NCI-H748 (cell line): ENCODE measurements at regions not wholly inside any gene's neighbourhood (a gene's known extent, or its start where the extent isn't known, plus 50 kb on each side); places are given as distances from the start of the nearest gene placed in this dataset.
"Not testable (repeated sequence)": the region's sequence is repeated elsewhere in the genome, so short reads cannot be mapped to it uniquely, and the experiment has no call there.

Experiments used
- DNase-seq: peaks from one replicate; lab custom pipeline; 2025; ENCODE audit not compliant: unreplicated experiment; lab: John Stamatoyannopoulos, UW

GRCh38 chr6:16912756-16913155, 151.5 kb upstream of the ATXN1 start:
- no peak for DNase-seq

GRCh38 chr6:16911088-16911487, 149.8 kb upstream of the ATXN1 start:
- DNase-seq = no peak

DNA sequence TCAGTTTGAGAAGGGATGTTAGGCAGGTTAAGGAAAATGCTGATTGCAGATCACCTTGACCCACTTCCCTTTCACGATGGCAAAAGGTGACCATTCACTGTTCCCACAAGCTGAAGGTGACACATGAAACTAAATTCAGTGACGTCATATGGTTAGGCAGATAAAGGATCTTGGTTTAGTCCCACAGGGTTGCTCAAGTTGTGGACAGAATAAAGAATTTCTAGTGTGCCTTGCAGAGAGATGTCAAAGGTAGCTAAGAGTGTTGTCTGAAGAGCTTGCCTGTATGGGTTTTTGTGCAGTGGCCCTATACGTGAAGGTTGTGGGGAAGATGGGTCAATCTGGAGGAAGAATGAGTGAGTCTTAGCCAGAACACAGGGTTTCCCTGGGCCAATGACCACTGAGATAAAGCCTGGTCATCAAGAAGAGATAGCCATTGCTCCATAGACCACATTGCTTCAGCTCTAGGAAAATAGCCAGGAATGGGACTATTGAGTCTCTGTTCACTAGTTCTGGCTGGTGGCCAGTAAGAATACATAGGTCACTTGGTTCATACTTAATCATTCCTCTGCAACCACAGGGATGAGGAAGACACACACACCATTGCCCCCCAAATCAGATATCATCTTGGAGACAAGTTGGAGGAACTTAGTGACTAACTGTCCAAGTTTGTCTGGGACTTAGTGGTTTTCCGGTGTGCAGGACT, 148.5 kb upstream of the ATXN1 start:
- no peak for DNase-seq

DNA sequence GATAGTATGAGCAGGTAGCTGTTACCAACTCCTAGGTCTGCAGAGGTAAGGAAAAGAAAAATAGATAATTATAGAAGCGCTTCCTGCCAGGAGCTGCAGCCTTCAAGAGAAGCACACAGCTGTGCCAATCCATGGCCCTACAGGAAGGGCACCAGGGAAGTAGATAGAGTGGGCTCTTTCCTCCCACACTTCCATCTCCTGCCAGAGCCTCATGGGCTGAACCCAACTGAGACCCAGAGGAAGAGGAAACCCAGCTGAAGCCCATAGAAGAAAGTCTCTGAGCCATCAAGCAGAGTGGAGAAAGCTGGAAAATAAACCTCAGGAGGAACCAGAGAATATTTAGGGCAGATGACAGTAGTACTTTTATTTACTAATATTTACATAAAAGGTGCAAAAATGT, 146.7 kb upstream of the ATXN1 start:
- no peak for DNase-seq

DNA sequence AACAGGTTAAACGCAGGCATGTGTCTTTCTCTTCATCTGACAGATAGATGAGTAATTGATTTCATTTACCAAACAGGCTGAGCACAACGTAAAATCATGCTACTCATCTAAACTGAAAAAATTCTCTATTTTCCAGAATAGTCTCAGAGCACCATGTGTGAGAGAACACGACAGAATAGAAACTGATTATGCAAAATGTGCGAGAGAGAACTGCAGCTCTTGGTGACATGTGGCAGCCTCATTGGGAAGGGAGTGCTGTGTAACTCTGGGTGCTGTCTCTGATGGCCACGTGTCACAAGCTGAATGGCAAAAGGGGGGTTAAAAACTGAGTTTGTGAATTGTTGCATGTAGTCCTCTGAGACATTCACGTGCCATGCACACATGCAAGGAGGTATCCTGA, 143.7 kb upstream of the ATXN1 start:
- no peak for DNase-seq

- DNase-seq = peak; percentile 38
Observed at GRCh38 chr6:16903470-16903869, 142.2 kb upstream of the ATXN1 start.

DNA sequence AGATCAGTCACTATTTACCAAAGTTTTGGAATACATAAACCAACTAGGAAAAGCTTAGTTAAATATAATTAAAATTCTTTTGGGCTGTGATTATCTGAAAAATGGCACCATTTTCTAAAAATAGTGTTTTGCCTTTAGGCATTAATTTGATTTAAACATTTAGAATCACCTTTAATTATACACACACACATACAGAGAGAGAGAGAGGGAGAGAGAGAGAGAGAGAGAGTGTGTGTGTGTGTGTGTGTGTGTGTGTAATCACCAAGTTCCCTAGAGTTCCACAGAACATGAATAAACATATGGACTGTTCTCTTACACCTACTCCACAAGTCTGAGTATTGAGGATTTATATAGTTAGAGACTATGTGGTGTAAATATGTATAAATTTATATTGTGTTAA, 141.2 kb upstream of the ATXN1 start:
- DNase-seq = no peak

GRCh38 chr6:16901782-16902181, 140.5 kb upstream of the ATXN1 start:
- DNase-seq = peak; percentile 39

DNA sequence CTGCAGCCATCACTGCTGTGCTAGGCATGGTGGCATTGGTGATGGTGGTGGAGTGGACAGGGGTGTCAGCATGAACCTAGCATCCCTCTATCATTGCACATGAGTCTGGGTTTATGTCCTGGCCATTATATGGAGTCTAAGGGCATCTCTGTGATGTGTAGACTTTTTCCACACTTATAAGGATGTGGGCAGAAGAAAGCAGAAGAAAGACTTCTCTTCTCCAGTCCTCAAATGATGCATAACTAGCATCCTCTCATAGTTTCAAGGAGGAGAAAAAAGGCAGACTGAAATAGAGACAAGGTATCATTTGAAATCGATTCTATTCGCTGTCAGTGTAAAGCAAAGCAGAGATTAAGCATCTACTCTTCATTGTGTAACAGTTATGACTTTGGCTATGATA, 140.0 kb upstream of the ATXN1 start:
- DNase-seq = no peak

- DNase-seq = no peak
Observed at GRCh38 chr6:16898640-16899396, 137.6 kb upstream of the ATXN1 start.

DNA sequence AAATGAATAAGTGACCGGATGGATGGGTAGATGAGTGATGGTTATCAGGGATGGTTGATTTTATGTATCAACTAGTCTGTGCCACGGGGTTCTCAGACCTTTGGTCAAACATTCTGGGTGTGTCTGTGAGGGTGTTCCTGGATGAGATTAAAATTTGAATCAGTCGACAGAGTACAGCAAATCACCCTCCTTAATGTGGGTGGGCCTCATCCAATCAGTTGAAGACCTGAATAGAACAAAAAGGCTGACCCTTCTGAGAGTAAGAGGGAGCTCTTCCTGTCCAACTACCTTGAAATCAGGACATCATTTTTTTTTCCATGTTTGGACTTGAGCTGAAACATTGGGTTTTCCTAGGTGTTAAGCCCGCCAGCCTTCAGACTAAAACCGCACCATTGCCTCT, 136.4 kb upstream of the ATXN1 start:
- DNase-seq = no peak

- DNase-seq = no peak
Observed at GRCh38 chr6:16894301-16894700, 133.0 kb upstream of the ATXN1 start.

DNA sequence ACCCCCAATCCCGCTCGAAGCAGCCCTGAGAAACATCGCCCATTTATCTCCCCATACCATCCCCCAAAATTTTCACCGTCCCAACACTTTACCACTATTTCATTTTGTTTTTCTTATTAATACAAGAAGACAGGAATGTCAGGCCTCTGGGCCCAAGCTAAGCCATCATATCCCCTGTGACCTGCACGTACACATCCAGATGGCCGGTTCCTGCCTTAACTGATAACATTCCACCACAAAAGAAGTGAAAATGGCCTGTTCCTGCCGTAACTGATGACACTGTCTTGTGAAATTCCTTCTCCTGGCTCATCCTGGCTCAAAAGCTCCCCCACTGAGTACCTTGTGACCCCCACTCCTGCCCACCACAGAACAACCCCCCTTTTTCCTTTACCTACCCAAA, 129.8 kb upstream of the ATXN1 start:
- DNase-seq = not testable (repeated sequence)

DNA sequence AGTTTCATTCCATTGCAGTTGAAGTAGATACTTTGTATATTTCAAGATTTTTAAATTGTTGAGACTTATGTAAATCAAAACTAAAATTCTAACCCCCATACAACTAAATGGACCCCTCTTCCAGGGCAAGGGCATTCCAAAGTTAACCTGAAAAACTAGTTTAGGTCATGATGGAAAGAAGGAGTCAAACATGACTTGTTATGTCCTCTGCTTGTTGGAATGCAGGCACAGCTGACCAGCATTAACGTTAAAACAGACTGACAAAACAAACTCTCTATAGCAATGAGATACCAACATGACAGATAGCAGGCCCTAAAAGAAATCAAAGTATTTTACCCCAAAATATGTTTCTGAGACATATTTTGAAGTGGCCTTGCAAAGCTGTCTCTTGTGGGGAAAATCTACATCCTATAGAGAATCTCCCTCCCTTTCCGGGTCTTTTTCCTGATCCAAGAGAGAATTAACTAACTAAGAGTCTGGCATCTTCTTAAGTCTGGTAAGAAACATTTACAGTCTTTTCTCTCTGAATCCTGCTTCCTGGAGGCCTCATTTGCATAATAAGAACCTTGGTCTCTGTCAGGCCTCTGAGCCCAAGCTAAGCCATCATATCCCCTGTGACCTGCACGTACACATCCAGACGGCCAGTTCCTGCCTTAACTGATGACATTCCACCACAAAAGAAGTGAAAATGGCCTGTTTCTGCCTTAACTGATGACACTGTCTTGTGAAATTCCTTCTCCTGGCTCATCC, 124.3 kb upstream of the ATXN1 start:
- no peak for DNase-seq

- DNase-seq = no peak
Observed at GRCh38 chr6:16884526-16884925, 123.3 kb upstream of the ATXN1 start.

- no peak for DNase-seq
Observed at GRCh38 chr6:16883414-16883813, 122.2 kb upstream of the ATXN1 start.

DNA sequence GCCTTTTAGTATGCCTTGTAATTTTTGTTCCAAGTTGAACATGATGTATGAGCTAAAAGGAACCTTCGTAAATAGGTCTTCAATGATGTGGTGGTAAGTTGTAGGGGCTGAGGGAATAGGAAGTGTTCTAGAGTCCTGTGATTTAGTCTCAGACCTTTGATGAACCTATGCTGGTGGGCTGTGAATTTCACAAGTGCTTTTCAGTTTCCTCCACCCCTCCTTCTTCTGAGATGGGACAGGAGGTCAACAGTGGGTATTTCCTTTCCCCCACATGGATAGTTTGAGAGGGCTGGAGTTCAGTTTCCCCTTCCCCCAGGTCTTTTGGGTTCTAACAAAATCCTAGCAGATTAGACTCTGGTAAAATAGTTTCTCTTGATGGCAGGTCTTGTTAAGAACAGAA, 121.0 kb upstream of the ATXN1 start:
- no peak for DNase-seq

DNA sequence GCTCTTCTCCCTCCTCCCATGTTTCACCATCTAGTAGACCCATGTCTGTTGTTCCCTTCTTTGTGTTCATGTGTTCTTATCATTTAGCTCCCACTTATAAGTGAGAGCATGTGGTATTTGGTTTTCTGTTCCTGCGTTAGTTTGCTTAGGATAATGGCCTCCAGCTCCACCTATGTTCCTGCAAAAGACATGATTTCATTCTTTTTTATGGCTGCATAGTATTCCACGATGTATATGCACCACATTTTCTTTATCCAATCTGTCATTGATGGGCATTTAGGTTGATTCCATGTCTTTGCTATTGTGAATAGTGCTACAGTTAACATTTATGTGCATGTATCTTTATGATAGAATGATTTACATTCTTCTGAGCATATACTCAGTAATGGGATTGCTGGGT, 115.6 kb upstream of the ATXN1 start:
- DNase-seq = not testable (repeated sequence)

DNA sequence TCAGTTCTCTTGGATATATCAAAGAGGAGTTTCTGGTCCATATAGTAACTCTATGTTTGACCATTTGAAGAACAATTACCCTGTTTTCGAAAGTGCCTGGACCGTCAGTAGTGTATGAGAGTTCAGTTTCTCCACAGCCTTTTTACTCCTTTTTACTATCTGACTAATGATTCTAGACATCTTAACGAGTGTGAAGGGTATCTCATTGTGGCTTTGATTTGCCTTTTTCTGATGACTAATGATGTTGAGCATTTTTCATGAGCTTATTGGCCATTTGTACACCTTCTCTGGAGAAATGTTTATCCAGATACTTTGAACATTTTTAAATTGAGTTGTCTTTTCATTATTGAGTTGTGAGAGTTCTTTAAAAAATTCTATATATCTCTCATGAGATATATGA, 114.9 kb upstream of the ATXN1 start:
- no peak for DNase-seq

DNA sequence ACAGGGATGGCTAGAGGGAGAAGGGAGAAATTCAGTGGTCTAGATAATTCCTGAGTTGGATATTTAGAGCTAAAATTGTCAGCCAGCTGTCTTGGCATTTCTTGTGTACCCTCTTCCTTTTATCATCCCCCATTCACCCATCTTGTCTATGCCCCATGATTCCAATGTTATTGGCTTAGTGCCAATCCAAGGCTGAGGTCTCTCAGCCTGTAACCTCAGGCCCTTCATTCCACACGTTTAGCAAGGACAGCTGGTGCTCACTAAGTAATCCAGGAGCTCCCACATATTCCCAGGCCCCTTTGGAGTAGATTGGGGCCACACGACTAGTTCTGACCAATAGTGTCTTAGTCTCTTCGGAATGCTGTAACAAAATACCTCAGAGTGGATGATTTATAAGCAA, 112.4 kb upstream of the ATXN1 start:
- no peak for DNase-seq

DNA sequence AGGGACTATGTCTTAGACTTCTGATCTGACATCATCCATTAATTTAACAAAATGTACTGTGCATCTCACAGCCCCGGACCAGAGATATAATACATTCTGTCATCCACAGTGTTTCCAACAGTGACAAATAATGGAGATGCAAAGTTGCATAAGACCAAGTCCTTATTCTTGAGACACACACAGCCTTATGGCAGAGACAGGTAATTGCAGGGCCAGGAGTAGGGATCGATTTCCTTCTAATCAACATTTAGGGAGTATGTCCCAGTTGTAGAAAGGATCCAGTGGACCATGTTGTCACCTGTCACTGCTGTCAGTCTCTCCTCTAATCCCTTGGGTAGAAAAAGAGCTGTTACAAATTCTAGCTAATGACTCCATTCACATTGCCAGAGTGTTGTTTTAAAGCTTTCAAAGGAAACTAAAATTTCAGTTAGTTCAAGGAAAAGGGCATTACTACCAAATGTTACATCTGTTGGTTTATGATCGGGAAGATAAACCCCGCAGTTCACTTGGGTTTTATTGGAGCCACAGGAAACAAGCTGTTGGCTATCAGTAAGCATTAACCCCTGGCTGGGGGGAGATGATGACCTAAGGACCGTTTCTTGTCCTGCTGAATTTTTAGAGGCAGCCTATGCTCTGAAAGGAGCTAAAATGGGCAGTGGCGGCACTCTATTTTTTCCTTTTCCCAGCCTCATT, 111.4 kb upstream of the ATXN1 start:
- DNase-seq = no peak
